ENCODE measurements at regions not wholly inside any gene's neighbourhood (a gene's known extent, or its start where the extent isn't known, plus 50 kb on each side); places are given as distances from the start of the nearest gene placed in this dataset.

DNA sequence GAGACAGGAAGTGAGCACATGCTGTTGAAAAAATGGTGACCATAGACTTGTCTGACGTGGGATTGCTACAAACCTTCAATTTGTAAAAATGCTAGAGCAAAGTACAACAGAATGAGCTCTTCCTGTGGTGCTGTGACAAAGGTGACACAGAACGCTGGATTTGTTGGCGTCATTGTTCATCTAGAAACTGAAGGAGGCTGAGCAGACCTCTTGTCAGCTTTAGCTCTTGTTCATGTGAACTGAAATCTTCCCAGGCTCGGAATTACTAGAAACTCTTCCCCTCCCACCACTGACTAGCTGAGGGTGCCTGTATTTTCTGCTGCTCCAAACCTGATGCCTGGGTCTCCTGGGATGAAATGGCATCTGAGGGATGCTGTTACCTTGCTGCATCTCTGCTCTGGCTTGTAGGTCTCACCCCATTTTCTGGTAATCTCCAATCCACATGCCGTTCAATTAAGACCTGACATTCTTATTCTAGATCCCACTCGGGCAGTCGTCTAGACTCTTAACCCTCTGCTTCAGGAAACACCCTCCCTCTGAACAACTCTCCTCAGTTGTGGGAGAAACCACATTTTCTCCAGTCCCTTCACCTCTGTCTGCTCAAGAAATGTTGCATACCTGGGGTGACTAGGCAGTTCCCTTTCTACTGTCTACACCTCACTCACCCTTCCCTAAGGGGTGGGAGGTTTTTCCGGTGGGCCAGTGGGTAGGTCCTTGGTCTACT lies 349.3 kb downstream of the CXCL12 start:
- Histone ChIP-seq H3K4me1 (peaks cover 0 to 21% (median 0%) of the 10 kb centered on the region in 4 donors), H3K27ac (no peak overlapping the region), H3K4me3 (no peak overlapping the region), H3K9me3 (peaks cover 0 to under 1% (median 0%) of the 10 kb centered on the region in 4 donors), H3K36me3 (no peaks in the 10 kb centered on the region), H3K27me3 (no peaks in the 10 kb centered on the region)
- WGBS, 2 donors = 81 to 86% methylated on average over 8 of the region's 8 CpGs
- DNase-seq (ENCODE audit: low spot score in 2 of 2) = no peak
- TF ChIP-seq, protein P1, sequence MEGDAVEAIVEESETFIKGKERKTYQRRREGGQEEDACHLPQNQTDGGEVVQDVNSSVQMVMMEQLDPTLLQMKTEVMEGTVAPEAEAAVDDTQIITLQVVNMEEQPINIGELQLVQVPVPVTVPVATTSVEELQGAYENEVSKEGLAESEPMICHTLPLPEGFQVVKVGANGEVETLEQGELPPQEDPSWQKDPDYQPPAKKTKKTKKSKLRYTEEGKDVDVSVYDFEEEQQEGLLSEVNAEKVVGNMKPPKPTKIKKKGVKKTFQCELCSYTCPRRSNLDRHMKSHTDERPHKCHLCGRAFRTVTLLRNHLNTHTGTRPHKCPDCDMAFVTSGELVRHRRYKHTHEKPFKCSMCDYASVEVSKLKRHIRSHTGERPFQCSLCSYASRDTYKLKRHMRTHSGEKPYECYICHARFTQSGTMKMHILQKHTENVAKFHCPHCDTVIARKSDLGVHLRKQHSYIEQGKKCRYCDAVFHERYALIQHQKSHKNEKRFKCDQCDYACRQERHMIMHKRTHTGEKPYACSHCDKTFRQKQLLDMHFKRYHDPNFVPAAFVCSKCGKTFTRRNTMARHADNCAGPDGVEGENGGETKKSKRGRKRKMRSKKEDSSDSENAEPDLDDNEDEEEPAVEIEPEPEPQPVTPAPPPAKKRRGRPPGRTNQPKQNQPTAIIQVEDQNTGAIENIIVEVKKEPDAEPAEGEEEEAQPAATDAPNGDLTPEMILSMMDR (IDR thresholded peaks at IDR 0.05) = no peak
- no peak for TF ChIP-seq EP300 (IDR thresholded peaks at IDR 0.05)
- TF ChIP-seq POLR2A (IDR thresholded peaks at IDR 0.05) = no peak

DNA sequence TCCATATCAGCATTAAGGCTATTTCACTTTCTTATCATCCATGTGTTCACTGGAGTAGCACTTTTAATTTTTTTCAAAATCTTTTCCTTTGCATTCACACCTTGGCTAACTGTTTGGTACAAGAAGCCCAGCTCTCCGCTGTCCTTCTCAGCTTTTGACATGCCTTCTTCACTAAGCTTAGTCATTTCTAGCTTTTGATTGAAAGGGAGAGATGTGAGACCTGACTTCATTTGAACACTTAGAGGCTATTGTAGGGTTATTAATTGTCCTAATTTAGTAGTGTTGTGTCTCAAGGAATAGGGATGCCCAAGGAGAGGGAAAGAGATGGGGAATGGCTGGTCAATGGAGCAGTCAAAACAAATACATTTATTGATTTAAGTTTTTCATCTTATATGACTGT lies 350.0 kb downstream of the CXCL12 start:
- Histone ChIP-seq H3K4me1 (peaks cover 0 to 28% (median 0%) of the 10 kb centered on the region in 4 donors), H3K27me3 (no peaks in the 10 kb centered on the region), H3K27ac (no peak overlapping the region), H3K9me3 (no peaks in the 10 kb centered on the region), H3K4me3 (no peak overlapping the region), H3K36me3 (no peaks in the 10 kb centered on the region)
- DNase-seq (ENCODE audit: low spot score in 2 of 2) = no peak
- 98 to 100% methylated on average over 1 of the region's 1 CpG for WGBS, 2 donors
- no peak for TF ChIP-seq EP300 (IDR thresholded peaks at IDR 0.05)
- TF ChIP-seq, protein P1 (IDR thresholded peaks at IDR 0.05) = no peak
- TF ChIP-seq POLR2A (IDR thresholded peaks at IDR 0.05) = no peak

DNA sequence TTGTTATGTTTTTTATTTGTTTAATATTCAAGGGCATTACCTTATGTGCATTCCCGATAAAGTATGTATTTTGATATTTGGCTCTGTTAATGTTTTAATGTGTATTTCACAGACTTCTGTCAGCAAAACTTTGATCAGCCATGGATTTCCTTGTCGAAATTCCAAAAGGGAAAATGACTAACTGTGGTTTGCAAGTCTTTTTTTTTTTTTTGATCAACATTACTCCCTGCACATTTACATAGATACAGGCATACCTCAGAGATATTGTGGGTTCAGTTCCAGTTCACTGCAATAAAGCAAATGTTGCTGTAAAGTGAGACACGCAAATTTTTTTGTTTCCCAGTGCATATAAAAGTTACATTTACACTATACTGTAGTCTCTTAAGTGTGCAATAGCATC lies 351.9 kb downstream of the CXCL12 start:
- Histone ChIP-seq H3K9me3 (no peaks in the 10 kb centered on the region), H3K27ac (no peak overlapping the region), H3K4me1 (peaks cover 0 to 32% (median 0%) of the 10 kb centered on the region in 4 donors), H3K4me3 (no peak overlapping the region), H3K27me3 (no peaks in the 10 kb centered on the region), H3K36me3 (no peaks in the 10 kb centered on the region)
- 81 to 90% methylated on average over 3 of the region's 3 CpGs for WGBS, 2 donors
- no peak for DNase-seq (ENCODE audit: low spot score in 2 of 2)
- TF ChIP-seq EP300 (IDR thresholded peaks at IDR 0.05) (no peak), POLR2A (IDR thresholded peaks at IDR 0.05) (no peak)
- TF ChIP-seq, protein P1 (IDR thresholded peaks at IDR 0.05) = no peak

DNA sequence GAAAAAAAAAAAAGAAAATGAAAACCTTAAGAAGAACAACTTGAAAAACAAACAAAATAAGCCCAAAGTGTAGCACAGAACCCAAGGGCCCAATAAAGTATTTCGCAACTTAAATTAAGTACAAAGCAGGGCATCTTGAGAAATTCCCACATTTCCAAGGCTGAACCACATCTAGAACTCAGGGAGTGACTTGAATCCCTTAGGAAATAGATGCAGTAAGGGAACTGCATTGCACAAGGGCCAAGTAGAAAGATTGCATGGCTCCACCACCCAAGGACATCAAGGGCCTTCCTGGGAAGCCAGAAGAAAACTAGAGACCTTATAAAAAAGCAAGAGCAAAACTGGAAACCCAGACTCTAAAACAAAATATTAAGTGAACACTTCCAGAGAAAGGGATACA lies 352.7 kb downstream of the CXCL12 start:
- peak in 1 of 2 donors; percentile 32 for DNase-seq (ENCODE audit: low spot score in 2 of 2)
- Histone ChIP-seq H3K9me3 (no peaks in the 10 kb centered on the region), H3K27me3 (no peaks in the 10 kb centered on the region), H3K4me3 (no peak overlapping the region), H3K27ac (peak overlapping the region in 1 of 4 donors; percentile 24), H3K36me3 (no peaks in the 10 kb centered on the region), H3K4me1 (peaks cover 0 to 32% (median 0%) of the 10 kb centered on the region in 4 donors)
- WGBS, 2 donors = 46 to 60% methylated on average over 1 of the region's 1 CpG
- TF ChIP-seq POLR2A (IDR thresholded peaks at IDR 0.05) = no peak
- peak in 1 of 2 donors; percentile 88 for TF ChIP-seq EP300 (IDR thresholded peaks at IDR 0.05)

DNA sequence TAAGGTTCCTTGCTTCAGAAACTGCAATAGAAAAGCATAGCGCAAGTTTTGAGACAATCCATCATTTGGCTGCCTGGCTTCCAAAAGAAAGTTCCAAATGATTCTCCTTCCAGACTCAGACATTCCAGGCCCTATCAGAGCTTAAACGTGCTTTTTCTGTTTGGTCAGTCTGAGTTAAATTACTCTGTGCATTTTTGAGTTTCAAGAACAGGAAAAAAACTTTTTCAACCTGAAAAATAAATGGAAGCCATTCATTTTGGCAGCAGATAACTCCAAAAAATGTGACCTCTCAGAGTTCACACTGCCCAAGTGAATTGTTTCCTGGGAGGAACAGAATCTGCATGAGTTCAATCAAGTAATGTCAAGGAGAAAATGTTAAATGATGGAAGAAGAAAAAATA lies 354.2 kb downstream of the CXCL12 start:
- Histone ChIP-seq H3K4me3 (no peak overlapping the region), H3K9me3 (no peaks in the 10 kb centered on the region), H3K4me1 (peaks cover 0 to 32% (median 0%) of the 10 kb centered on the region in 4 donors), H3K36me3 (no peaks in the 10 kb centered on the region), H3K27me3 (no peaks in the 10 kb centered on the region), H3K27ac (peak overlapping the region in 1 of 4 donors; percentile 9)
- TF ChIP-seq POLR2A (IDR thresholded peaks at IDR 0.05) = no peak
- TF ChIP-seq, protein P1 (IDR thresholded peaks at IDR 0.05) = no peak
- TF ChIP-seq EP300 (IDR thresholded peaks at IDR 0.05) = no peak
- WGBS, 2 donors = 28 to 40% methylated on average over 2 of the region's 2 CpGs
- no peak for DNase-seq (ENCODE audit: low spot score in 2 of 2)

All from tibial nerve (tissue), 4 donors.